ENCODE measurements at regions not wholly inside any gene's neighbourhood (a gene's known extent, or its start where the extent isn't known, plus 50 kb on each side); places are given as distances from the start of the nearest gene placed in this dataset.

DNA sequence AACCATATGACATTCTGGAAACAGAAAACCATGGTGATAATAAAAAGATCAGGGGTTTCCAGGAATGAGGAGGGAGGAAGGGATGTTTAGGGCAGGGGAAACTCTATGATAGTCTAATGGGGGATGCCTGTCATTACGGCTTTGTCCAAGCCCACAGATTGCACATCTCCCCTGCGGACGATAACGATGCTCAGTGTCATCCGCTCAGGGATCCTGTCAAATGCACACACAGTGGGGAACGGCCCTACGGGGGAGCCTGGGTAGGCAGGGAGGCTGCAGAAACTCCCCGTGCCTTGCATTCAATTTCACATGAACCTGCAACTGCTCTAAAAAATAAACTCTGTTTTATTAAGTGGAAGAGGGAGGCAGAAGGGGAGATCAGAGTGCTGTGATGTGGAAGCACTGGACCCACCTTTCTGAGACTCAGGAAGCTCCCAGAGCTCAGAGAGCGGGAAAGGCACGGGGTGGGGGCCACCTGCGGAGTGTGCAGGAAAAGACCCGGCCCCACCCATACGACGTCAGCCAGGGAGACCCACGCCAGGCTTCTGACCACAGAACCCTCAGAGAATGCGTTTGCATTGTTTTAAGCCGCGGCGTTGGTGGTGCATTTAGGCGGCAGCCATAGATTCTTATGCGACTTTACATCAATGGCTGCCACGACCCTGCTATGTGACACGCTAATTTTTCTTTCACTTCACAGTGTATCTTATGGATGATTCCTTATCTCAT is 543.5 kb downstream of the BRD1 start:
- TF ChIP-seq, protein P1, sequence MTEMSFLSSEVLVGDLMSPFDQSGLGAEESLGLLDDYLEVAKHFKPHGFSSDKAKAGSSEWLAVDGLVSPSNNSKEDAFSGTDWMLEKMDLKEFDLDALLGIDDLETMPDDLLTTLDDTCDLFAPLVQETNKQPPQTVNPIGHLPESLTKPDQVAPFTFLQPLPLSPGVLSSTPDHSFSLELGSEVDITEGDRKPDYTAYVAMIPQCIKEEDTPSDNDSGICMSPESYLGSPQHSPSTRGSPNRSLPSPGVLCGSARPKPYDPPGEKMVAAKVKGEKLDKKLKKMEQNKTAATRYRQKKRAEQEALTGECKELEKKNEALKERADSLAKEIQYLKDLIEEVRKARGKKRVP (CRISPR knock-in tag; IDR thresholded peaks at IDR 0.05) = no peak
- TF ChIP-seq, protein P2, sequence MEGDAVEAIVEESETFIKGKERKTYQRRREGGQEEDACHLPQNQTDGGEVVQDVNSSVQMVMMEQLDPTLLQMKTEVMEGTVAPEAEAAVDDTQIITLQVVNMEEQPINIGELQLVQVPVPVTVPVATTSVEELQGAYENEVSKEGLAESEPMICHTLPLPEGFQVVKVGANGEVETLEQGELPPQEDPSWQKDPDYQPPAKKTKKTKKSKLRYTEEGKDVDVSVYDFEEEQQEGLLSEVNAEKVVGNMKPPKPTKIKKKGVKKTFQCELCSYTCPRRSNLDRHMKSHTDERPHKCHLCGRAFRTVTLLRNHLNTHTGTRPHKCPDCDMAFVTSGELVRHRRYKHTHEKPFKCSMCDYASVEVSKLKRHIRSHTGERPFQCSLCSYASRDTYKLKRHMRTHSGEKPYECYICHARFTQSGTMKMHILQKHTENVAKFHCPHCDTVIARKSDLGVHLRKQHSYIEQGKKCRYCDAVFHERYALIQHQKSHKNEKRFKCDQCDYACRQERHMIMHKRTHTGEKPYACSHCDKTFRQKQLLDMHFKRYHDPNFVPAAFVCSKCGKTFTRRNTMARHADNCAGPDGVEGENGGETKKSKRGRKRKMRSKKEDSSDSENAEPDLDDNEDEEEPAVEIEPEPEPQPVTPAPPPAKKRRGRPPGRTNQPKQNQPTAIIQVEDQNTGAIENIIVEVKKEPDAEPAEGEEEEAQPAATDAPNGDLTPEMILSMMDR (CRISPR knock-in tag; IDR thresholded peaks at IDR 0.05) = no peak
- TF ChIP-seq NONO (IDR thresholded peaks at IDR 0.05) (no peak), NONO (CRISPR knock-in tag; conservative IDR thresholded peaks at IDR 0.05) (no peak)

All from HepG2 (cell line).